DOHH2 (cell line): ENCODE measurements at regions not wholly inside any gene's neighbourhood (a gene's known extent, or its start where the extent isn't known, plus 50 kb on each side); places are given as distances from the start of the nearest gene placed in this dataset.

Experiments
- H3F3A ChIP-seq: fragments of 200-600 bp; sonication (generic), shearing (Covaris generic); 2 replicates; pipeline ENCODE4 v1.6.0; 2016; ENCODE audit warnings: antibody characterized with exemption, mild to moderate bottlenecking; ENCODE audit not compliant: control insufficient read depth, insufficient read depth
- H3K27ac ChIP-seq: fragments of 200-600 bp; sonication (generic); 2 replicates; pipeline ENCODE4 v1.5.1; 2014; ENCODE audit warnings: low read depth, mild to moderate bottlenecking, low read length, moderate library complexity
- H3K27me3 ChIP-seq: fragments of 200-600 bp; sonication (generic); 2 replicates; pipeline ENCODE4 v1.6.1; 2014; ENCODE audit warnings: mild to moderate bottlenecking, low read length, mixed read lengths; ENCODE audit not compliant: control insufficient read depth
- H3K36me3 ChIP-seq: fragments of 200-600 bp; sonication (generic); 2 replicates; pipeline ENCODE4 v1.6.1; 2014; ENCODE audit warnings: mild to moderate bottlenecking, low read length, moderate library complexity, mixed read lengths; ENCODE audit not compliant: control insufficient read depth
- H3K4me1 ChIP-seq: fragments of 200-600 bp; sonication (generic); 2 replicates; pipeline ENCODE4 v1.6.1; 2014; ENCODE audit warnings: mild to moderate bottlenecking, low read length, mixed read lengths; ENCODE audit not compliant: control insufficient read depth
- H3K4me2 ChIP-seq: fragments of 200-600 bp; sonication (generic); 2 replicates; pipeline ENCODE4 v1.6.0; 2014; ENCODE audit warnings: mild to moderate bottlenecking, low read length, moderate library complexity
- H3K4me3 ChIP-seq: fragments of 200-600 bp; sonication (generic); 2 replicates; pipeline ENCODE4 v1.5.1; 2014; ENCODE audit warnings: mild to moderate bottlenecking, low read length, mixed read lengths
- H3K79me2 ChIP-seq: fragments of 200-600 bp; sonication (generic); 2 replicates; pipeline ENCODE4 v1.6.1; 2014; ENCODE audit warnings: mild to moderate bottlenecking, low read length, mixed read lengths; ENCODE audit not compliant: control insufficient read depth
- H3K9me2 ChIP-seq: fragments of 200-600 bp; sonication (generic); replicated peaks from 2 replicates; pipeline ENCODE4 v1.6.1; 2014; ENCODE audit warnings: mild to moderate bottlenecking, low read length, mixed read lengths; ENCODE audit not compliant: control insufficient read depth
- H3K9me3 ChIP-seq: fragments of 200-600 bp; sonication (generic); 2 replicates; pipeline ENCODE4 v1.6.1; 2014; ENCODE audit warnings: antibody characterized with exemption, low read length, mixed read lengths; ENCODE audit not compliant: control insufficient read depth, insufficient read depth
- H4K20me1 ChIP-seq: fragments of 200-600 bp; sonication (generic); 2 replicates; pipeline ENCODE4 v1.6.0; 2014; ENCODE audit warnings: low read depth, mild to moderate bottlenecking, antibody characterized with exemption, low read length, moderate library complexity; ENCODE audit not compliant: control insufficient read depth, insufficient read depth
- EZH2phosphoT487 ChIP-seq: fragments of 200-600 bp; sonication (generic); IDR thresholded peaks from 2 replicates; pipeline ENCODE4 v1.6.1; 2017; ENCODE audit warnings: borderline replicate concordance, mild to moderate bottlenecking, antibody characterized with exemption, low read length, moderate library complexity, mixed read lengths
- TF ChIP-seq, protein P1 (sequence below): fragments of 200-600 bp; sonication (generic); IDR thresholded peaks from one replicate; pipeline ENCODE4 v1.5.1; 2014; ENCODE audit warnings: antibody characterized with exemption, mild to moderate bottlenecking, low read depth, low read length; ENCODE audit not compliant: poor library complexity, severe bottlenecking

DNA sequence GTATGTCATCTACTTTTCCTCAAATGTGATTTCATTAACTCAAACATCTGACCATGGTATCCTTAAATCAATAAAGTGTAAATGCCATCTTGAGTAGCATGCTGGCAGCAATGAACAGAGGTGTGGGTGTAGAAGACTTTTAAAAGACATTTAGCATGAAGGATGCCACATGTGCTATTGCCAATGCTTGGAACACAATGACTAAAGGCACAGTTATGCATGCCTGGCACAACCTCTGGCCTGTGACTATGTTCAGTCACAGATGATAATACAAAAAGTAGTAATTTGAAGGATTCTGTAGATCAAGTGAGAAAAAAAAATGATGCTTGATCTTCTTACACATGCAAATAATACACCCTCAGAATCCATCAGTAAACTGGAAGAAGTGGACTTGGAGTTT is 938.9 kb upstream of the ADGRL4 start:
- Histone ChIP-seq H3K27ac (no peak overlapping the region), H3K9me2 (no peaks in the 10 kb centered on the region), H3K27me3 (no peaks in the 10 kb centered on the region), H3K79me2 (no peaks in the 10 kb centered on the region), H3K4me1 (no peaks in the 10 kb centered on the region), H3K4me3 (no peak overlapping the region), H4K20me1 (no peaks in the 10 kb centered on the region), H3K4me2 (no peak overlapping the region), H3F3A (no peaks in the 10 kb centered on the region), H3K9me3 (no peaks in the 10 kb centered on the region), H3K36me3 (no peaks in the 10 kb centered on the region)
- TF ChIP-seq, protein P1, sequence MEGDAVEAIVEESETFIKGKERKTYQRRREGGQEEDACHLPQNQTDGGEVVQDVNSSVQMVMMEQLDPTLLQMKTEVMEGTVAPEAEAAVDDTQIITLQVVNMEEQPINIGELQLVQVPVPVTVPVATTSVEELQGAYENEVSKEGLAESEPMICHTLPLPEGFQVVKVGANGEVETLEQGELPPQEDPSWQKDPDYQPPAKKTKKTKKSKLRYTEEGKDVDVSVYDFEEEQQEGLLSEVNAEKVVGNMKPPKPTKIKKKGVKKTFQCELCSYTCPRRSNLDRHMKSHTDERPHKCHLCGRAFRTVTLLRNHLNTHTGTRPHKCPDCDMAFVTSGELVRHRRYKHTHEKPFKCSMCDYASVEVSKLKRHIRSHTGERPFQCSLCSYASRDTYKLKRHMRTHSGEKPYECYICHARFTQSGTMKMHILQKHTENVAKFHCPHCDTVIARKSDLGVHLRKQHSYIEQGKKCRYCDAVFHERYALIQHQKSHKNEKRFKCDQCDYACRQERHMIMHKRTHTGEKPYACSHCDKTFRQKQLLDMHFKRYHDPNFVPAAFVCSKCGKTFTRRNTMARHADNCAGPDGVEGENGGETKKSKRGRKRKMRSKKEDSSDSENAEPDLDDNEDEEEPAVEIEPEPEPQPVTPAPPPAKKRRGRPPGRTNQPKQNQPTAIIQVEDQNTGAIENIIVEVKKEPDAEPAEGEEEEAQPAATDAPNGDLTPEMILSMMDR: no peak
- no peak for TF ChIP-seq EZH2phosphoT487

DNA sequence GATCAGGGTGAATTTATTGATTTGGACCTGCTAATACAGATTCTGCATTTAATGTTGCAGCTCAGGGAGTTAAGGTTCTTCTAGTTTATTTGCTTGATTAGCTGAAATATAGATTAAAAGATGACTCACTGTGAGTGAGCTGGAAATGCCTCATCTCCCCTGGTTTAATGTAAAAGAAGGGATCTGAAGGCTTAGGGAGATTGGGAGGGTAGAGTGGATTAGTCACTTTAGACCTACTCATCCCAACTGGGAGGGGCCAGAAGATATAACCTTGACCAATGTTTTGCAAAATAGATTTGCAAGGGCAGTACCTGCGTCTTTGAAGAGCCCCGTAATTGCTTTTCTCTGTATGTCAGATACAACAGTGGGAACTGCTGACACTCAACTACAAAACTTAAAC is 922.8 kb upstream of the ADGRL4 start:
- H3K9me2 ChIP-seq: no peaks in the 10 kb centered on the region
- no peaks in the 10 kb centered on the region; the same call in 1 of the 2 replicates for H3K9me3 ChIP-seq
- no peaks in the 10 kb centered on the region for H3F3A ChIP-seq
- no peak overlapping the region for H3K4me3 ChIP-seq
- H3K4me2 ChIP-seq: no peak overlapping the region
- no peaks in the 10 kb centered on the region for H3K79me2 ChIP-seq
- H4K20me1 ChIP-seq: no peaks in the 10 kb centered on the region
- no peak for TF ChIP-seq EZH2phosphoT487
- TF ChIP-seq, protein P1: no peak
- H3K4me1 ChIP-seq: no peaks in the 10 kb centered on the region
- H3K27me3 ChIP-seq: no peaks in the 10 kb centered on the region
- H3K36me3 ChIP-seq: no peaks in the 10 kb centered on the region
- no peak overlapping the region for H3K27ac ChIP-seq

DNA sequence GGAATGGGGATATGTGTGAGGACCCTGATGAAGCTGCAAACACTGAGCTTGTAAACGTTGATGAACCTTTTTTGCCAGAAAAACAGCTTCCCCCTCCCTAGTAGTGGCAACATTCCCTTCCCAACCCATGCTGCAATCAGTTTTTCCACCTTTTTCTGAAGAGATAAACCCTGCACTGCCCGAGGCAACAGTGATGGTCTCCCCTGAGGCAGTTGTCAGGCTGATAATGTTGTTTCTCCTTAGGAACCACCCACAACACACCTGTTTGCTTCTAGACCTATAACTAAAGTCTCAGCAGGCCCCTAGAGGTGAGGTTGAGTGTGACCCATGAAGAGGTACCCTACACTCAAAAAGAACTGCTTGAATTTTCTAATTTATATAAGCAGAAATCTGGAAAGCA is 922.4 kb upstream of the ADGRL4 start:
- Histone ChIP-seq H3K4me3 (no peak overlapping the region), H4K20me1 (no peaks in the 10 kb centered on the region), H3K9me3 (peaks cover 4% of the 10 kb centered on the region; the same call in 1 of the 2 replicates), H3F3A (no peaks in the 10 kb centered on the region), H3K27ac (no peak overlapping the region), H3K79me2 (no peaks in the 10 kb centered on the region), H3K4me2 (no peak overlapping the region), H3K9me2 (no peaks in the 10 kb centered on the region), H3K36me3 (no peaks in the 10 kb centered on the region), H3K4me1 (no peaks in the 10 kb centered on the region), H3K27me3 (no peaks in the 10 kb centered on the region)
- TF ChIP-seq, protein P1: no peak
- TF ChIP-seq EZH2phosphoT487: no peak
